ENCODE measurements at regions not wholly inside any gene's neighbourhood (a gene's known extent, or its start where the extent isn't known, plus 50 kb on each side); places are given as distances from the start of the nearest gene placed in this dataset.

DNA sequence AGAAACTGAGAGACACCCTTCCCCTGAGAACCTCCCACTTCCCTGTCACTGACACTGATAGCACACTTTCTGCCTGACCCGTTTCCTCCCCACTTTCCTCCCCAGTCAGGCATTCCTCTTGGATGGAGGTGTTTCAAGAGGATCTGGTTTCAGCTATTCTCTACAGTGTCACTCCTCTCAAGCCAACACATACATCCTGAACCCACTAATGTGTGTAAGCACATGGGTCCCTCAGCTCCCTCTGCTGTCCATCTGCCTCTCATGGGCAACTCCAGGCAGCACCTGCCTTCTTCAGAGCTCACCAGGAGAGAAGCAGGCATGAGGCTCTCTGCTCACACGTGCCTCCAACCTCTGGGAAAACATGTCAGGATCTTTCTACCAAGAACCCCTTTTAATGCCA, 207.6 kb downstream of the NAF1 start:
- Histone ChIP-seq H3K36me3 (ENCODE audit: control insufficient read depth, insufficient read depth, low read length) (no peaks in the 10 kb centered on the region), H3K27me3 (ENCODE audit: control insufficient read depth, insufficient read depth, low read length) (no peaks in the 10 kb centered on the region), H3K4me3 (ENCODE audit: low read depth, low read length) (no peak overlapping the region)
- TF ChIP-seq, protein P1, sequence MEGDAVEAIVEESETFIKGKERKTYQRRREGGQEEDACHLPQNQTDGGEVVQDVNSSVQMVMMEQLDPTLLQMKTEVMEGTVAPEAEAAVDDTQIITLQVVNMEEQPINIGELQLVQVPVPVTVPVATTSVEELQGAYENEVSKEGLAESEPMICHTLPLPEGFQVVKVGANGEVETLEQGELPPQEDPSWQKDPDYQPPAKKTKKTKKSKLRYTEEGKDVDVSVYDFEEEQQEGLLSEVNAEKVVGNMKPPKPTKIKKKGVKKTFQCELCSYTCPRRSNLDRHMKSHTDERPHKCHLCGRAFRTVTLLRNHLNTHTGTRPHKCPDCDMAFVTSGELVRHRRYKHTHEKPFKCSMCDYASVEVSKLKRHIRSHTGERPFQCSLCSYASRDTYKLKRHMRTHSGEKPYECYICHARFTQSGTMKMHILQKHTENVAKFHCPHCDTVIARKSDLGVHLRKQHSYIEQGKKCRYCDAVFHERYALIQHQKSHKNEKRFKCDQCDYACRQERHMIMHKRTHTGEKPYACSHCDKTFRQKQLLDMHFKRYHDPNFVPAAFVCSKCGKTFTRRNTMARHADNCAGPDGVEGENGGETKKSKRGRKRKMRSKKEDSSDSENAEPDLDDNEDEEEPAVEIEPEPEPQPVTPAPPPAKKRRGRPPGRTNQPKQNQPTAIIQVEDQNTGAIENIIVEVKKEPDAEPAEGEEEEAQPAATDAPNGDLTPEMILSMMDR (IDR thresholded peaks at IDR 0.05; ENCODE audit: insufficient read depth, low read length, severe bottlenecking) = peak; percentile 20
- DNase-seq (ENCODE audit: low read depth) (no peak), FAIRE-seq (no peak)

DNA sequence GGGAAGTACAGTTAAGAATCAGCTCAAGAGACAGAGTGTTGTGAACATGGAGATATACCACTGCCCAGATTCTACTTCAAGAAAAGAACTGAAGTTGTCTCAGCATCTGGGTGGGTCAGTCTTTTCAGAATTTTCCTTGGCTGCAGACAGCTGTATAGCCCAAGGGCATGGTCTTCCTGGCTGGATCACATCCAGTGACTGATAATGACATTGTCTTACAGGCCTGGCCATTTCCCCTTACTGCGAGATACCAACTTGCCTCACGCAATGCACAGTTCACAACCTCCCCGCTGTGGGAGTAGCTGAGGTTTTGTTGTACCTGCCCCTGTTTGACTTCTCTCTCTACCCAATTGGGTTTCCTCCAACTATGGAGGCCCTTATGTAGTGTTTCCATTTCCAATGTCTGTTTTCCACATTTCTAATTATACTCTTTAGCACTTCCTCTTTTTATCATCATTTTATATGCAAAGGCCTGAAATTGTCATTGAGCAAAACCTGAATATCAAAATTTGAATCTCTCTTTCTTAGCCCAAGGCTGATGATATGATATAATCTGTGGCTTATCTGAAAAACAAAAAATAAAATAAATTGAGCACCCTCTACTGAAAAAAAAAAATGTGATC, 209.1 kb downstream of the NAF1 start:
- Histone ChIP-seq H3K4me3 (ENCODE audit: low read depth, low read length) (no peak overlapping the region), H3K36me3 (ENCODE audit: control insufficient read depth, insufficient read depth, low read length) (no peaks in the 10 kb centered on the region), H3K27me3 (ENCODE audit: control insufficient read depth, insufficient read depth, low read length) (no peaks in the 10 kb centered on the region)
- no peak for FAIRE-seq
- DNase-seq (ENCODE audit: low read depth) = no peak
- TF ChIP-seq, protein P1 (IDR thresholded peaks at IDR 0.05; ENCODE audit: insufficient read depth, low read length, severe bottlenecking) = no peak

DNA sequence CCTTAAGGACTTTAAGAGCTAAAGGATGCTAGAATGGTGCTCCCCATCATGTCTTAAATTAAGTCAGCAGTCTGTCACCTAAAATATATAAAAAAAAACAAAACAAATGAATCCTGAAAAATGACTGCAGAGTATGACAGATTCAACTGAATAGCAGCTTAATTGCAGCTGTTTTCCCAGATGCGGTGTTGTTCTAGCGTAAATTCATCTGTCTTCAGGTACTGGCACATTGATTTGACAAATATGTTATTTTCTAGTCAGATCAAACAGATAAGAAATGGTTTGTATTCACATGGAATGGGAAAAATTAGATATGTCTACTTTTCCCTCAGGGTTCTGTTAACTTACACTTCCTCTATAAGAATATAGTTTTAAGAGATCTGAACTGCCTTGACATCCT, 211.7 kb downstream of the NAF1 start:
- FAIRE-seq (no peak), DNase-seq (ENCODE audit: low read depth) (no peak)
- TF ChIP-seq, protein P1 (IDR thresholded peaks at IDR 0.05; ENCODE audit: insufficient read depth, low read length, severe bottlenecking) = no peak
- Histone ChIP-seq H3K36me3 (ENCODE audit: control insufficient read depth, insufficient read depth, low read length) (no peaks in the 10 kb centered on the region), H3K4me3 (ENCODE audit: low read depth, low read length) (no peak overlapping the region), H3K27me3 (ENCODE audit: control insufficient read depth, insufficient read depth, low read length) (no peaks in the 10 kb centered on the region)

DNA sequence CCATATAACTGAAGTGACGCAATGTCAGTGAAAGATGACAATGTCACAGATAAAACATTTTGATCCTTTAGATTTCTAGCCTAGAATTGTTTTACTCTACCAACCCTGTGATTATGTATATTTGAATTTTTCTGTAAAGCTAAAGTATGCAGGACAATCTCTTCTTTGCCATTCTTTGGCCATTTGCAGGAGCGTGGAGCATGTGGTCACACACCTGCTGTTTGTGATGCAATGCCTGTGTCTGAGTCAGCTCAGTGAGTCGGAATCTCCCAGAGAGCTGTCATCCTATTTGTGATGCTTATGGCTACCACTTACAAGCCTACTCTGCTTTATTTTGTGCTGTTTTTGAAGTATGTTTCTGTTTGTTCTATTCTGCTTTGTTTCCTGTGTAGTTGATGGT, 214.5 kb downstream of the NAF1 start:
- no peaks in the 10 kb centered on the region for H3K27me3 ChIP-seq (ENCODE audit: control insufficient read depth, insufficient read depth, low read length)
- peak; percentile 62 for DNase-seq (ENCODE audit: low read depth)
- no peak for FAIRE-seq
- TF ChIP-seq, protein P1 (IDR thresholded peaks at IDR 0.05; ENCODE audit: insufficient read depth, low read length, severe bottlenecking) = no peak
- no peaks in the 10 kb centered on the region for H3K36me3 ChIP-seq (ENCODE audit: control insufficient read depth, insufficient read depth, low read length)
- no peak overlapping the region for H3K4me3 ChIP-seq (ENCODE audit: low read depth, low read length)

DNA sequence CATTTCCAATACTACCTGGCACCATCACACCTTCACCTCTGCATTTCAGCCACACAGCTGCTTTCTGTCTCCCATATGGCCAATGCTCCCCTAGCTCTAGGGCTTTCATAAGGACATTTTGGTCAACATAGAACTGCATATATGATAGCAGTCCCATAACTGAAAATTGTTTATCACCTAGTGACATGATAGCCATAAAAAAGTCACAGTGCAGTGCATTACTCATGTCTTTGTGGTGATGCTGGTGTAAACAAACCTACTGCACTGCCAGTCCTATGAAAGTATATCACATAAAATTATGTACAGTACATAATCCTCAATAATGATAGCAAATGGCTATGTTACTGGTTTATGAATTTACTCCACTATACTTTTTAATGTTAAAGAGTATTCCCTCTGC, 221.0 kb downstream of the NAF1 start:
- H3K27me3 ChIP-seq (ENCODE audit: control insufficient read depth, insufficient read depth, low read length) = no peaks in the 10 kb centered on the region
- H3K4me3 ChIP-seq (ENCODE audit: low read depth, low read length) = no peak overlapping the region
- FAIRE-seq (no peak), DNase-seq (ENCODE audit: low read depth) (no peak)
- TF ChIP-seq, protein P1 (IDR thresholded peaks at IDR 0.05; ENCODE audit: insufficient read depth, low read length, severe bottlenecking) = no peak
- H3K36me3 ChIP-seq (ENCODE audit: control insufficient read depth, insufficient read depth, low read length) = no peaks in the 10 kb centered on the region

DNA sequence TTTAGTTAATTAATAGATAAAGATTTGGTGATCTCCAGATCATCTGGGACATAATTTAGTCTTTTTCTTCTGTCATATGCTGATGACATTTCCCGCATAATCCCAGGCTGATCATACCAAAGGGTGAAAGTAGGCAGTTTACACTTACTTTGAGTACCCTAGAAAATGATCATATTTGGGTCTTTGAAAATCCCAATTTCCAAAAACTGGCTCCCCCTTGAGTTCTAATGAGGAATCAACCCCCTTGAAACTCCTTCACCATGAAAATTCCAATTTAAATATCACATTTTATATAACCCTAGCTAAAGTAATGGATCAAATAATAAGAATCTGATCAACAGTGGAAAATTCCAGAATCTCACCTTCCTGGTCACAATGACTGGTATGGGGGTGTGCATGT, 223.4 kb downstream of the NAF1 start:
- FAIRE-seq = no peak
- Histone ChIP-seq H3K36me3 (ENCODE audit: control insufficient read depth, insufficient read depth, low read length) (no peaks in the 10 kb centered on the region), H3K27me3 (ENCODE audit: control insufficient read depth, insufficient read depth, low read length) (no peaks in the 10 kb centered on the region), H3K4me3 (ENCODE audit: low read depth, low read length) (no peak overlapping the region)
- DNase-seq (ENCODE audit: low read depth) = no peak
- TF ChIP-seq, protein P1 (IDR thresholded peaks at IDR 0.05; ENCODE audit: insufficient read depth, low read length, severe bottlenecking) = no peak

Data from bronchial epithelial cell (primary cell).